ENCODE measurements at regions not wholly inside any gene's neighbourhood (a gene's known extent, or its start where the extent isn't known, plus 50 kb on each side); places are given as distances from the start of the nearest gene placed in this dataset.
"Not testable (repeated sequence)": the region's sequence is repeated elsewhere in the genome, so short reads cannot be mapped to it uniquely, and the experiment has no call there.

DNA sequence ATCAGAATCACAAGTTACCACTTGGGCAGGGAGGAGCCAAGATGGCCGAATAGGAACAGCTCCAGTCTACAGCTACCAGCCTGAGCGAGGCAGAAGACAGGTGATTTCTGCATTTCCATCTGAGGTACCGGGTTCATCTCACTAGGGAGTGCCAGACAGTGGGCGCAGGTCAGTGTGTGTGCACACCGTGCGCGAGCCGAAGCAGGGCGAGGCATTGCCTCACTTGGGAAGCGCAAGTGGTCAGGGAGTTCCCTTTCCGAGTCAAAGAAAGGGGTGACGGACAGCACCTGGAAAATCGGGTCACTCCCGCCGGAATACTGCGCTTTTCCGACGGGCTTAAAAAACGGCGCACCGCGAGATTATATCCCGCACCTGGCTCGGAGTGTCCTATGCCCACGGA lies 99.8 kb upstream of the PBX1 start:
- H3K36me3 ChIP-seq (ENCODE audit: control insufficient read depth in 3 of 3, insufficient read depth in 3 of 3, low read length in 3 of 3); H3K27ac ChIP-seq (ENCODE audit: low read depth, low read length); H3K4me3 ChIP-seq (ENCODE audit: low read length in 3 of 3); H3K9ac ChIP-seq (ENCODE audit: low read depth in 1 of 3, low read length in 3 of 3); H3K27me3 ChIP-seq (ENCODE audit: control insufficient read depth in 3 of 3, insufficient read depth in 3 of 3, low read length in 3 of 3); H3K4me1 ChIP-seq (ENCODE audit: control insufficient read depth in 3 of 3, insufficient read depth in 3 of 3, low read length in 3 of 3); H3K9me3 ChIP-seq (ENCODE audit: control insufficient read depth in 3 of 3, low read length in 3 of 3): not testable (repeated sequence)

DNA sequence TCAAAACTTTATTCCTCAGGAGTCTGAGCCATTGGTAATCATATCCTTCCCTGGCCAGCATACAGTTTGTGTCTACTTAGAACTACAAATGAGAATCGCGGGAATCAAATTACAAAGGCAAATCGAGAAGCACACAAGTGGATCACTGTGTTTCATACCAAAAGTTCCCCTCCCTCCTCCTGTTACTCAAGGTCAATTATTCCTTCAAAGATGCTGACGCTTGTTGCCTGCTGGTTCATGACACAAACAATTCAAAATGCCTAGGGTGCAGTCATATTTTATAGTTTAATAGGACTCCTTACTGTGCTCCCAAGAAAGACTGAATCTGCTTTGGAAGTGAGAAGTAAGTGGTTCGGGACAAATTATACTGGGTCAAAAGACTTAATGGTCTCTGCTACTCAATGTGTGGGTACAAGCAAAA lies 93.0 kb upstream of the PBX1 start:
- H3K9me3 ChIP-seq (ENCODE audit: control insufficient read depth in 3 of 3, low read length in 3 of 3): no peaks in the 10 kb centered on the region
- no peaks in the 10 kb centered on the region for H3K36me3 ChIP-seq (ENCODE audit: control insufficient read depth in 3 of 3, insufficient read depth in 3 of 3, low read length in 3 of 3)
- H3K27ac ChIP-seq (ENCODE audit: low read depth, low read length): no peak overlapping the region
- H3K9ac ChIP-seq (ENCODE audit: low read depth in 1 of 3, low read length in 3 of 3): no peak overlapping the region
- no peaks in the 10 kb centered on the region for H3K27me3 ChIP-seq (ENCODE audit: control insufficient read depth in 3 of 3, insufficient read depth in 3 of 3, low read length in 3 of 3)
- no peak overlapping the region for H3K4me3 ChIP-seq (ENCODE audit: low read length in 3 of 3)
- H3K4me1 ChIP-seq (ENCODE audit: control insufficient read depth in 3 of 3, insufficient read depth in 3 of 3, low read length in 3 of 3): no peaks in the 10 kb centered on the region

DNA sequence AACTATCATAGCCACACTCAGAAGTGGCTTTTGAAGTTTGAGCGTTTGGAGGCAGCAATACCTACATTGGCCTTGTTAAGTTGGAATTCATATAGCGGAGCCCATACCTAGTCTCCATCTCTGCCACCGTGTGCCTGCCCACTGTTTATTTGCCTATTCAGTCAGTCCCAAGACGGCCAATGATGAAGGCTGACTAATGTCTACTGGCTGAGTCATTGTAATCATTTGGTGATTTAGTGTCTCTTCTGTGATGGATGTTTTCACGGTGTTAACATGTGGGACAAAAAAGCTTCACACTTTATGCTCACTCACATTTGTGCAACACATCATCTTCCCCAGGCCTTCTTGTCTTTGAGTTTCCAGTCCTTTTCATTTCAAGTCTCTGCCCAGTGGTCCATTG lies 92.6 kb upstream of the PBX1 start:
- no peak overlapping the region for H3K9ac ChIP-seq (ENCODE audit: low read depth in 1 of 3, low read length in 3 of 3)
- H3K36me3 ChIP-seq (ENCODE audit: control insufficient read depth in 3 of 3, insufficient read depth in 3 of 3, low read length in 3 of 3): no peaks in the 10 kb centered on the region
- no peak overlapping the region for H3K27ac ChIP-seq (ENCODE audit: low read depth, low read length)
- no peaks in the 10 kb centered on the region for H3K27me3 ChIP-seq (ENCODE audit: control insufficient read depth in 3 of 3, insufficient read depth in 3 of 3, low read length in 3 of 3)
- H3K4me1 ChIP-seq (ENCODE audit: control insufficient read depth in 3 of 3, insufficient read depth in 3 of 3, low read length in 3 of 3): no peaks in the 10 kb centered on the region
- H3K9me3 ChIP-seq (ENCODE audit: control insufficient read depth in 3 of 3, low read length in 3 of 3): no peaks in the 10 kb centered on the region
- H3K4me3 ChIP-seq (ENCODE audit: low read length in 3 of 3): no peak overlapping the region

DNA sequence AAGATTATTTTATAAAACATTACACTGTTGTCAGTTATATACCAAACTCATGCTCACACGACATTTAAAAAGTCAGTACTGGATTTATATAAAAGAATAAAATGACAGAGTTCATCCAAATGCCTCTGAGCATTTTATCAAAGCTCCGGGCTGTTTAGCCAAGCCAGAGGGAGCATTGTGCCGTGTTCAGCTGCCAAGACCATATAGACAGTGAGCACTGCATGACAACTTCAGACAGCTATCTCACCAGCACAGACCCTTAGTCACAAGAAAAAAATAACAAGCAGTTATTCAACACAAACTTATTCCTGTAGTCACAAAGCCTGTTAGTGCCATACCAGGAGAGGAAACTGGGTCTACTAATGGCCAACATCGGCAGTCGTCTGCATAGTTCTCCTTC lies 88.0 kb upstream of the PBX1 start:
- Histone ChIP-seq H3K9ac (ENCODE audit: low read depth in 1 of 3, low read length in 3 of 3) (no peak overlapping the region), H3K27ac (ENCODE audit: low read depth, low read length) (no peak overlapping the region), H3K36me3 (ENCODE audit: control insufficient read depth in 3 of 3, insufficient read depth in 3 of 3, low read length in 3 of 3) (no peaks in the 10 kb centered on the region), H3K27me3 (ENCODE audit: control insufficient read depth in 3 of 3, insufficient read depth in 3 of 3, low read length in 3 of 3) (no peaks in the 10 kb centered on the region), H3K4me3 (ENCODE audit: low read length in 3 of 3) (no peak overlapping the region), H3K4me1 (ENCODE audit: control insufficient read depth in 3 of 3, insufficient read depth in 3 of 3, low read length in 3 of 3) (no peaks in the 10 kb centered on the region), H3K9me3 (ENCODE audit: control insufficient read depth in 3 of 3, low read length in 3 of 3) (no peaks in the 10 kb centered on the region)

DNA sequence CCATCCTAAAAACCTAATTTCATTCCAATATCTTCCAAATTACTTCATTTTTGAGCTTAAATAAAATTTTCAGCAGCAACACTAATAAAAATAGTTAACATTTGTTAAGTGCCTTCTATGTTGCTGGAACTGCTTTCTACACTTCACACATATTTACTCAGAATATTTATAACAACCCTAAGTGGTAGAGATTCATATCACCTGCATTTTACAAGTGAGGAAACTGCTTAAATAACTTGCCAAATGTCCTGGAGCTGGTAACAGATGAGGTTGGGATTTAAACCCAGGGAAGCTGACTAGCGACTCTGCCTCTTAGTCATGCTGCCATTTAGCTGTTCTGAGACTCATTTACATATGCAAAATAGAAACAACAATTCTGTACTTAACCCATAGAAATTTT lies 86.1 kb upstream of the PBX1 start:
- H3K27me3 ChIP-seq (ENCODE audit: control insufficient read depth in 3 of 3, insufficient read depth in 3 of 3, low read length in 3 of 3): no peaks in the 10 kb centered on the region
- no peaks in the 10 kb centered on the region for H3K36me3 ChIP-seq (ENCODE audit: control insufficient read depth in 3 of 3, insufficient read depth in 3 of 3, low read length in 3 of 3)
- H3K4me1 ChIP-seq (ENCODE audit: control insufficient read depth in 3 of 3, insufficient read depth in 3 of 3, low read length in 3 of 3): no peaks in the 10 kb centered on the region
- H3K4me3 ChIP-seq (ENCODE audit: low read length in 3 of 3): no peak overlapping the region
- no peaks in the 10 kb centered on the region for H3K9me3 ChIP-seq (ENCODE audit: control insufficient read depth in 3 of 3, low read length in 3 of 3)
- H3K9ac ChIP-seq (ENCODE audit: low read depth in 1 of 3, low read length in 3 of 3): no peak overlapping the region
- no peak overlapping the region for H3K27ac ChIP-seq (ENCODE audit: low read depth, low read length)

DNA sequence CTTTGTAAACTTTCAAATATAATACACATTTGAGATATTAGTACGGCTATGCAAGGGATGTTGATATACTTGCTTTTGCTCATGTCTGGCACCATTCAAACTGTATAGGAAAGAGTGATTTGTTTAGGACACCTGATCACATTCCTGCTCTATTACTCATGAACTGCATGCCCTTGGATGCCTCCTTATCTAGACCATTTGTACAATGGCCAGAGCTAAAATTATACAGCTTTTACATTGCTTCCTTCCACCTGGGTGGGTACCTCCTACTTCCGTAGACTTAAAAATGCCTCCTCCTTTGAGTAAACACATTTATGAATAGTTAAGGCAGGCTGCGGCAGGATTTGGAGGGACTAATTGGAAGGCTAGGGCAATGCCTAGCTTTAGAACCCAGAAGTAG lies 85.4 kb upstream of the PBX1 start:
- Histone ChIP-seq H3K9ac (ENCODE audit: low read depth in 1 of 3, low read length in 3 of 3) (no peak overlapping the region), H3K9me3 (ENCODE audit: control insufficient read depth in 3 of 3, low read length in 3 of 3) (no peaks in the 10 kb centered on the region), H3K27me3 (ENCODE audit: control insufficient read depth in 3 of 3, insufficient read depth in 3 of 3, low read length in 3 of 3) (no peaks in the 10 kb centered on the region), H3K4me1 (ENCODE audit: control insufficient read depth in 3 of 3, insufficient read depth in 3 of 3, low read length in 3 of 3) (no peaks in the 10 kb centered on the region), H3K27ac (ENCODE audit: low read depth, low read length) (no peak overlapping the region), H3K4me3 (ENCODE audit: low read length in 3 of 3) (no peak overlapping the region), H3K36me3 (ENCODE audit: control insufficient read depth in 3 of 3, insufficient read depth in 3 of 3, low read length in 3 of 3) (no peaks in the 10 kb centered on the region)

DNA sequence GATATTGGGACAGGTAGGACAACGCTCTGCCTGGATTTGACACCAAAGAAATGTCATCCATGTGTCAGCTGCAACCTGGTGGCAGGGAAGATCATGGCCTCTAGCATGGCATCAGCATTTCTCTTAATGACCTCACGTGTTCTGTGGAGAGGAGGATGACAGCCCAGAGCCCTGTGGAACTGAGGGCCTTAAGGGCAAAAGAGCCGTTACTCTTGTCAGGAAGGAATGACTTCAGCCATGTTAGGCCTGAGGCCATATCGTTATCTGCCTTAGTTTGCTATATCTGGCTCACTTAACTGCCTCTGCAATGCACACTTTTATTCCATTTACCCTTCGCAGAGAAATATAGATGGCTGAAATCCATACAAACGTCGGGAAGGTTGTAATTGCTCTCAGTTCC lies 83.2 kb upstream of the PBX1 start:
- Histone ChIP-seq H3K9ac (ENCODE audit: low read depth in 1 of 3, low read length in 3 of 3) (no peak overlapping the region), H3K27ac (ENCODE audit: low read depth, low read length) (no peak overlapping the region), H3K27me3 (ENCODE audit: control insufficient read depth in 3 of 3, insufficient read depth in 3 of 3, low read length in 3 of 3) (no peaks in the 10 kb centered on the region), H3K36me3 (ENCODE audit: control insufficient read depth in 3 of 3, insufficient read depth in 3 of 3, low read length in 3 of 3) (no peaks in the 10 kb centered on the region), H3K9me3 (ENCODE audit: control insufficient read depth in 3 of 3, low read length in 3 of 3) (no peaks in the 10 kb centered on the region), H3K4me3 (ENCODE audit: low read length in 3 of 3) (no peak overlapping the region), H3K4me1 (ENCODE audit: control insufficient read depth in 3 of 3, insufficient read depth in 3 of 3, low read length in 3 of 3) (no peaks in the 10 kb centered on the region)

DNA sequence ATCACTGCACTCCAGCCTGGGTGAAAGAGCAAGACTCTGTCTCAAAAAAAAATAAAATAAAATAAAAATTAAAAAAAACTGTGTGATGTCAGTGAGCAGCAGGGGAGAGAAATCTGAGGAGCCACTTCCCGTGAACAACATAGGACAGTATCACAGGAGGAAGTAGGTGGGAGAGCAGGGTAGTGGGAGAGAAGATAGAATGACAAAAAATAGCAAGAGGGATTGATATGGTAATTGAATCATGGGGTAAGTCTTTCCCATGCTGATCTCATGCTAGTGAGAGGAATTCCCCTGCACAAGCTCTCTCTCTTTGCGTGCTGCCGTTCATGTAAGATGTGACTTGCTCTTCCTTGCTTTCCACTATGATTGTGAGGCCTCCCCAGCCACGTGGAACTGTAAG lies 81.6 kb upstream of the PBX1 start:
- Histone ChIP-seq H3K4me3 (ENCODE audit: low read length in 3 of 3) (no peak overlapping the region), H3K9ac (ENCODE audit: low read depth in 1 of 3, low read length in 3 of 3) (no peak overlapping the region), H3K36me3 (ENCODE audit: control insufficient read depth in 3 of 3, insufficient read depth in 3 of 3, low read length in 3 of 3) (no peaks in the 10 kb centered on the region), H3K27me3 (ENCODE audit: control insufficient read depth in 3 of 3, insufficient read depth in 3 of 3, low read length in 3 of 3) (no peaks in the 10 kb centered on the region), H3K27ac (ENCODE audit: low read depth, low read length) (no peak overlapping the region), H3K9me3 (ENCODE audit: control insufficient read depth in 3 of 3, low read length in 3 of 3) (no peaks in the 10 kb centered on the region), H3K4me1 (ENCODE audit: control insufficient read depth in 3 of 3, insufficient read depth in 3 of 3, low read length in 3 of 3) (no peaks in the 10 kb centered on the region)

DNA sequence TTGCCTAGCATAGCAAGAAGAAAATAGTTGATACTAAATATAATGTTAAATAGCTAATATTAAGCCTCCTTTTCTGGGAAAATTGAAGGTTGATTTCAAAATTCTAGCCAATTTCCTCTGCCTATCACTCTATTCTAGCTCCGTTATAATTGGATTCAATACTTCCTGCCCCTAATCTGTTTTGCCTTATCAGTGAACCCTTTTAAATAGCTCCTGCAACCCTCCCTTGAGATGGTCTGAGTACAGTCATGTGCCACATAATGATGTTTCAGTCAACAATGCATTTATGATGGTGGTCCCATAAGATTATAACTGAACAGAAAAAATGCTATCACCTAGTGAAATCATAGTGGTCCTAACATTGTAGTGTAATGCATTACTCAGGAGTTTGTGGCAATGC lies 79.7 kb upstream of the PBX1 start:
- Histone ChIP-seq H3K27ac (ENCODE audit: low read depth, low read length) (no peak overlapping the region), H3K4me3 (ENCODE audit: low read length in 3 of 3) (no peak overlapping the region), H3K9ac (ENCODE audit: low read depth in 1 of 3, low read length in 3 of 3) (no peak overlapping the region), H3K4me1 (ENCODE audit: control insufficient read depth in 3 of 3, insufficient read depth in 3 of 3, low read length in 3 of 3) (no peaks in the 10 kb centered on the region), H3K36me3 (ENCODE audit: control insufficient read depth in 3 of 3, insufficient read depth in 3 of 3, low read length in 3 of 3) (no peaks in the 10 kb centered on the region), H3K9me3 (ENCODE audit: control insufficient read depth in 3 of 3, low read length in 3 of 3) (no peaks in the 10 kb centered on the region), H3K27me3 (ENCODE audit: control insufficient read depth in 3 of 3, insufficient read depth in 3 of 3, low read length in 3 of 3) (no peaks in the 10 kb centered on the region)

DNA sequence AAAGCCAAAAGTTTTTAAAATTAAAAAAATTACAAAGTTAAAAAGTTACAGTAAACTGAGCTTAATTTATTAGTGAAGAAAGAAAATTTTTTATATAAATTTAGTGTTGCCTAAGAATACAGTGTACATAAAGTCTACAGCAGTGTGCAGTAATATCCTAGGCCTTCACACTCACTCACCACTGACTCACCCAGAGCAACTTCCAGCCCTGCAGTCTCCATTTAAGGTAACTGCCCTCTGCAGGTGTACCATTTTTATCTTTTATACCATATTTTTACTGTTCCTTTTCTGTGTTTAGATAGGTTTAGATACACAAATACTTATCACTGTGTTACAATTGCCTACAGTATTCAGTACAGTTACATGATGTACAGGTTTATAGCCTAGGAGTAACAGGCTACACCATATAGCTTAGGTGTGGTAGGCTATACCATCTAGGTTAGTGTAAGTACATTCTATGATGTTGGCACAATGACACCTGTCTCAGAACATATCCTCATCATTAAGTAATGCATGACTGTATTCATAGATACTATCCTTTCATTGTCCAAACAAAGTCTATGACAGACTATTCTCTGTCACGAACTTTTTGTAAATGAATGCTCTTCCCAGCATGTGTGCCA lies 78.6 kb upstream of the PBX1 start:
- Histone ChIP-seq H3K4me3 (ENCODE audit: low read length in 3 of 3) (no peak overlapping the region), H3K4me1 (ENCODE audit: control insufficient read depth in 3 of 3, insufficient read depth in 3 of 3, low read length in 3 of 3) (no peaks in the 10 kb centered on the region), H3K27me3 (ENCODE audit: control insufficient read depth in 3 of 3, insufficient read depth in 3 of 3, low read length in 3 of 3) (no peaks in the 10 kb centered on the region), H3K27ac (ENCODE audit: low read depth, low read length) (no peak overlapping the region), H3K9me3 (ENCODE audit: control insufficient read depth in 3 of 3, low read length in 3 of 3) (no peaks in the 10 kb centered on the region), H3K36me3 (ENCODE audit: control insufficient read depth in 3 of 3, insufficient read depth in 3 of 3, low read length in 3 of 3) (no peaks in the 10 kb centered on the region), H3K9ac (ENCODE audit: low read depth in 1 of 3, low read length in 3 of 3) (no peak overlapping the region)

DNA sequence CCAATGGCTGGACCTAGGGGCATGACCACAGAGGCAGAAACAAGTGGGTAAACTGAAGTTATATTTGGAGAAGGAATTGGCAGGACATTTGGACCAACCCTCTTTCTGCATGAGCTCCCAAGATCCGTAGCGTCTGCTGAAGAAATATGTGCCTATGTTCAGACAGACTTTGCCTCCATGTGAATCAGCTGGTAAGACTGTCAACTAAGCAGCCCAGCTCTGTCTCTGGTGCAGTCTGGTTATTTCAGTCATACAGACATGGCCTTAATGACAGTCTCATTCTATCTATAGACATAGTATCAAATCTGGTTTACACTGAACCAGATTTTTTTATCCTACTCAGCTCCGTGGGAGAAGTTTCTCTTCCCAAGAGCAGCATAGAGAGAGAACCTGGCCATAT lies 63.1 kb upstream of the PBX1 start:
- Histone ChIP-seq H3K27ac (ENCODE audit: low read depth, low read length) (no peak overlapping the region), H3K9me3 (ENCODE audit: control insufficient read depth in 3 of 3, low read length in 3 of 3) (no peaks in the 10 kb centered on the region), H3K36me3 (ENCODE audit: control insufficient read depth in 3 of 3, insufficient read depth in 3 of 3, low read length in 3 of 3) (no peaks in the 10 kb centered on the region), H3K4me3 (ENCODE audit: low read length in 3 of 3) (no peak overlapping the region), H3K9ac (ENCODE audit: low read depth in 1 of 3, low read length in 3 of 3) (no peak overlapping the region), H3K4me1 (ENCODE audit: control insufficient read depth in 3 of 3, insufficient read depth in 3 of 3, low read length in 3 of 3) (peaks cover 0 to 3% (median 0%) of the 10 kb centered on the region in 3 donors), H3K27me3 (ENCODE audit: control insufficient read depth in 3 of 3, insufficient read depth in 3 of 3, low read length in 3 of 3) (no peaks in the 10 kb centered on the region)
